ENCODE measurements at regions not wholly inside any gene's neighbourhood (a gene's known extent, or its start where the extent isn't known, plus 50 kb on each side); places are given as distances from the start of the nearest gene placed in this dataset.

DNA sequence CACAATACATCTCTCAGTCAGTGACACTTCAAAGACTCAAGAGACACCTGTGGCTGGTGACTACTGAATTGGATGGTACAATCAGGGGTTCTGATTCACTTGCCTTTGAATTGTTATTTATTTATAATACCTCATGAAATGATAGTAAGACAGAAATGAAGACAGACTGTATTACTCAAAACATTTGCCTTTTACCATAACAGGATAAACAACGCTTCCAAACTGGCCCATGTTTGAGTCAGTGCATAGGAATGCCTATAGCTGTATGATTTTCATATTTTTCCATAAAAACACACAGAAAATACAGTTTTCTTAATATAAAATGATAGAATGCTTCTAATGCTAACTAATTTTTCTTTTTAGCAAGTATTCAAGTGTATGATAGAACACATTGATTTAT is 59.5 kb upstream of the FGF14 start:
- TF ChIP-seq, protein P1, sequence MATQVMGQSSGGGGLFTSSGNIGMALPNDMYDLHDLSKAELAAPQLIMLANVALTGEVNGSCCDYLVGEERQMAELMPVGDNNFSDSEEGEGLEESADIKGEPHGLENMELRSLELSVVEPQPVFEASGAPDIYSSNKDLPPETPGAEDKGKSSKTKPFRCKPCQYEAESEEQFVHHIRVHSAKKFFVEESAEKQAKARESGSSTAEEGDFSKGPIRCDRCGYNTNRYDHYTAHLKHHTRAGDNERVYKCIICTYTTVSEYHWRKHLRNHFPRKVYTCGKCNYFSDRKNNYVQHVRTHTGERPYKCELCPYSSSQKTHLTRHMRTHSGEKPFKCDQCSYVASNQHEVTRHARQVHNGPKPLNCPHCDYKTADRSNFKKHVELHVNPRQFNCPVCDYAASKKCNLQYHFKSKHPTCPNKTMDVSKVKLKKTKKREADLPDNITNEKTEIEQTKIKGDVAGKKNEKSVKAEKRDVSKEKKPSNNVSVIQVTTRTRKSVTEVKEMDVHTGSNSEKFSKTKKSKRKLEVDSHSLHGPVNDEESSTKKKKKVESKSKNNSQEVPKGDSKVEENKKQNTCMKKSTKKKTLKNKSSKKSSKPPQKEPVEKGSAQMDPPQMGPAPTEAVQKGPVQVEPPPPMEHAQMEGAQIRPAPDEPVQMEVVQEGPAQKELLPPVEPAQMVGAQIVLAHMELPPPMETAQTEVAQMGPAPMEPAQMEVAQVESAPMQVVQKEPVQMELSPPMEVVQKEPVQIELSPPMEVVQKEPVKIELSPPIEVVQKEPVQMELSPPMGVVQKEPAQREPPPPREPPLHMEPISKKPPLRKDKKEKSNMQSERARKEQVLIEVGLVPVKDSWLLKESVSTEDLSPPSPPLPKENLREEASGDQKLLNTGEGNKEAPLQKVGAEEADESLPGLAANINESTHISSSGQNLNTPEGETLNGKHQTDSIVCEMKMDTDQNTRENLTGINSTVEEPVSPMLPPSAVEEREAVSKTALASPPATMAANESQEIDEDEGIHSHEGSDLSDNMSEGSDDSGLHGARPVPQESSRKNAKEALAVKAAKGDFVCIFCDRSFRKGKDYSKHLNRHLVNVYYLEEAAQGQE (IDR thresholded peaks at IDR 0.05; ENCODE audit: borderline replicate concordance): no peak
- TF ChIP-seq TAF1 (IDR thresholded peaks at IDR 0.05; ENCODE audit: low read depth): no peak
- TF ChIP-seq EP300 (conservative IDR thresholded peaks at IDR 0.05; ENCODE audit: poor library complexity, severe bottlenecking): no peak
- TF ChIP-seq, protein P2, sequence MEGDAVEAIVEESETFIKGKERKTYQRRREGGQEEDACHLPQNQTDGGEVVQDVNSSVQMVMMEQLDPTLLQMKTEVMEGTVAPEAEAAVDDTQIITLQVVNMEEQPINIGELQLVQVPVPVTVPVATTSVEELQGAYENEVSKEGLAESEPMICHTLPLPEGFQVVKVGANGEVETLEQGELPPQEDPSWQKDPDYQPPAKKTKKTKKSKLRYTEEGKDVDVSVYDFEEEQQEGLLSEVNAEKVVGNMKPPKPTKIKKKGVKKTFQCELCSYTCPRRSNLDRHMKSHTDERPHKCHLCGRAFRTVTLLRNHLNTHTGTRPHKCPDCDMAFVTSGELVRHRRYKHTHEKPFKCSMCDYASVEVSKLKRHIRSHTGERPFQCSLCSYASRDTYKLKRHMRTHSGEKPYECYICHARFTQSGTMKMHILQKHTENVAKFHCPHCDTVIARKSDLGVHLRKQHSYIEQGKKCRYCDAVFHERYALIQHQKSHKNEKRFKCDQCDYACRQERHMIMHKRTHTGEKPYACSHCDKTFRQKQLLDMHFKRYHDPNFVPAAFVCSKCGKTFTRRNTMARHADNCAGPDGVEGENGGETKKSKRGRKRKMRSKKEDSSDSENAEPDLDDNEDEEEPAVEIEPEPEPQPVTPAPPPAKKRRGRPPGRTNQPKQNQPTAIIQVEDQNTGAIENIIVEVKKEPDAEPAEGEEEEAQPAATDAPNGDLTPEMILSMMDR (IDR thresholded peaks at IDR 0.05; ENCODE audit: poor library complexity, severe bottlenecking): no peak
- TF ChIP-seq EZH2 (IDR thresholded peaks at IDR 0.05; ENCODE audit: borderline replicate concordance, insufficient read depth, low read length, poor library complexity, severe bottlenecking): no peak
